Activated naive CD4-positive, alpha-beta T cell treated with anti-CD3 and anti-CD28 coated beads, Interleukin-2, amount 50 U/mL, for 24 hours (primary cell): ENCODE measurements at regions not wholly inside any gene's neighbourhood (a gene's known extent, or its start where the extent isn't known, plus 50 kb on each side); places are given as distances from the start of the nearest gene placed in this dataset.
"Not testable (repeated sequence)": the region's sequence is repeated elsewhere in the genome, so short reads cannot be mapped to it uniquely, and the experiment has no call there.

Experiments used
- H3K27ac Mint-ChIP-seq: one replicate; pipeline ENCODE4 v1.8.0; 2021; ENCODE audit warnings: mild to moderate bottlenecking, mixed read lengths
- H3K27me3 Mint-ChIP-seq: one replicate; pipeline ENCODE4 v1.8.0; 2021; ENCODE audit warnings: mixed read lengths
- H3K36me3 Mint-ChIP-seq: one replicate; pipeline ENCODE4 v1.8.0; 2021; ENCODE audit warnings: mixed read lengths
- H3K4me1 Mint-ChIP-seq: one replicate; pipeline ENCODE4 v1.8.0; 2021; ENCODE audit warnings: mixed read lengths
- H3K4me3 Mint-ChIP-seq: one replicate; pipeline ENCODE4 v1.8.0; 2021; ENCODE audit warnings: mild to moderate bottlenecking, mixed read lengths
- H3K9me3 Mint-ChIP-seq: one replicate; pipeline ENCODE4 v1.8.0; 2021; ENCODE audit warnings: mixed read lengths

- H3K27me3 Mint-ChIP-seq, result no peaks in the 10 kb centered on the region
- no peak overlapping the region for H3K4me3 Mint-ChIP-seq
- peaks cover 5% of the 10 kb centered on the region for H3K9me3 Mint-ChIP-seq
- H3K27ac Mint-ChIP-seq, result no peak overlapping the region
- peaks cover 2% of the 10 kb centered on the region for H3K36me3 Mint-ChIP-seq
- no peaks in the 10 kb centered on the region for H3K4me1 Mint-ChIP-seq
These were observed 224.4 kb upstream of the NRIP1 start for GRCh38 chr21:15289246-15289645.

GRCh38 chr21:15289896-15290841 lies 225.4 kb upstream of the NRIP1 start:
- Mint-ChIP-seq H3K4me3 (no peak overlapping the region), H3K27ac (no peak overlapping the region), H3K27me3 (no peaks in the 10 kb centered on the region), H3K9me3 (peaks cover 4% of the 10 kb centered on the region), H3K36me3 (no peaks in the 10 kb centered on the region), H3K4me1 (no peaks in the 10 kb centered on the region)

- no peaks in the 10 kb centered on the region for H3K27me3 Mint-ChIP-seq
- no peak overlapping the region for H3K4me3 Mint-ChIP-seq
- no peaks in the 10 kb centered on the region for H3K36me3 Mint-ChIP-seq
- no peaks in the 10 kb centered on the region for H3K4me1 Mint-ChIP-seq
- no peak overlapping the region for H3K27ac Mint-ChIP-seq
- H3K9me3 Mint-ChIP-seq, result no peaks in the 10 kb centered on the region
These were observed 226.9 kb upstream of the NRIP1 start for GRCh38 chr21:15291621-15292266.

GRCh38 chr21:15293240-15293639 lies 228.4 kb upstream of the NRIP1 start:
- no peak overlapping the region for H3K4me3 Mint-ChIP-seq
- H3K27me3 Mint-ChIP-seq, result no peaks in the 10 kb centered on the region
- no peaks in the 10 kb centered on the region for H3K9me3 Mint-ChIP-seq
- no peak overlapping the region for H3K27ac Mint-ChIP-seq
- H3K36me3 Mint-ChIP-seq, result no peaks in the 10 kb centered on the region
- H3K4me1 Mint-ChIP-seq, result no peaks in the 10 kb centered on the region

DNA sequence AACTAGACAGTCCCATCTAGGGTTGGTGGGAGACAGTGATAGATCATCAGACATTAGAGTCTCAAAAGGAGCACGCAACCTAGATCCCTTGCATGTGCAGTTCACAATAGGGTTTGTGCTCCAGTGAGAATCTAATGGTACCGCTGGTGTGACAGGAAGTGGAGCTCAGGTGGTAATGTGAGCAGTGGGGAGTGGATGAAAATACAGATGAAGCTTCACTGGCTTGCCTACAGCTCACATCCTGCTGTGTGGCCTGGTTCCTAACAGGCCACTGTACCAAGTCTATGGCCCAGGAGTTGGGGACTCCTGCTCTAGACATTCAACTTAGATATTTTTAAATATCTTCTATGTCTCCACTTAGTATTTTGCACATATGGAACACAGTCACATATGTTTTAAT lies 231.1 kb upstream of the NRIP1 start:
- H3K27me3 Mint-ChIP-seq, result no peaks in the 10 kb centered on the region
- no peaks in the 10 kb centered on the region for H3K9me3 Mint-ChIP-seq
- no peak overlapping the region for H3K27ac Mint-ChIP-seq
- no peaks in the 10 kb centered on the region for H3K36me3 Mint-ChIP-seq
- H3K4me3 Mint-ChIP-seq, result no peak overlapping the region
- H3K4me1 Mint-ChIP-seq, result no peaks in the 10 kb centered on the region

- H3K9me3 Mint-ChIP-seq, result peaks cover 10% of the 10 kb centered on the region
- no peak overlapping the region for H3K27ac Mint-ChIP-seq
- no peak overlapping the region for H3K4me3 Mint-ChIP-seq
- no peaks in the 10 kb centered on the region for H3K36me3 Mint-ChIP-seq
- no peaks in the 10 kb centered on the region for H3K4me1 Mint-ChIP-seq
- H3K27me3 Mint-ChIP-seq, result no peaks in the 10 kb centered on the region
These were observed 233.0 kb upstream of the NRIP1 start for GRCh38 chr21:15297824-15298223.

DNA sequence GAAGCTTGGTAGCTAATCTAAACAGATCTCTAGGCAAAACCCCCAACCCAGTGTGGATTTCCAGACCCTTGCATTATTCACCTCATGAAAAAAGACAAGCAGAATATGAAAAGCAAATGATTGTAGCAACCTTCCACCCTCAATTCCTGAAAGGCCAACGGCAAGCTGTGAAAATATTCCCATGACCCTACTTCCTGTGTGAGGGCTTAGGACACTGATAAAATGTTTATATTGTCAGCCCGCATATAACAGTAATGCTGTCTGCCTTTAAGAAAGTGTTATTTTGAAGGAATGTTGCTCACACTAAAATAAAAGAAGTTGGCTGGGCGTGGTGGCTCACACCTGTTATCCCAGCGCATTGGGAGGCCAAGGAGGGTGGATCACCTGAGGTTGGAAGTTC lies 233.5 kb upstream of the NRIP1 start:
- no peaks in the 10 kb centered on the region for H3K36me3 Mint-ChIP-seq
- H3K9me3 Mint-ChIP-seq, result peaks cover 10% of the 10 kb centered on the region
- no peak overlapping the region for H3K4me3 Mint-ChIP-seq
- H3K4me1 Mint-ChIP-seq, result no peaks in the 10 kb centered on the region
- H3K27ac Mint-ChIP-seq, result no peak overlapping the region
- H3K27me3 Mint-ChIP-seq, result no peaks in the 10 kb centered on the region

GRCh38 chr21:15298755-15299154 lies 234.0 kb upstream of the NRIP1 start:
- not testable (repeated sequence) for H3K27me3 Mint-ChIP-seq, H3K4me3 Mint-ChIP-seq, H3K9me3 Mint-ChIP-seq, H3K27ac Mint-ChIP-seq, H3K4me1 Mint-ChIP-seq, H3K36me3 Mint-ChIP-seq

DNA sequence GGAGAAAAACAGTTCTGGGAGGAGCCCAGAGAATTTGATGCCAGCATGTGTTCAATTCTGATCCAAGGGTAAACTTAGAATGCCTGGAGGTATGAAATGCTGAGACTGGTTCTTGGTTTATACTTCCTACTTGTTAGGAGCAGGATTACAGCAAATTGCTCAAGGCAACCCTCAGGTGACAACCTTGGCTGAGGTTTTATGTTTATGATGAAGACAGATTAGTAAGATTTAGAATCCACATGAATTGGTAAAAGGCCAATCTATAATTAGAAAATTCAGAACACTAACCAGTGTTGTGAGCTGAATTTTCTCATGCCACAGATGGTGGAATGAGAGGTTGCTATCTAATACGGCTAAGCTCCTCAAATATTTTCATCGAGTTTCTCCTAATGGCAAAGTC lies 235.3 kb upstream of the NRIP1 start:
- H3K27ac Mint-ChIP-seq, result no peak overlapping the region
- H3K9me3 Mint-ChIP-seq, result peaks cover 10% of the 10 kb centered on the region
- H3K36me3 Mint-ChIP-seq, result no peaks in the 10 kb centered on the region
- no peaks in the 10 kb centered on the region for H3K27me3 Mint-ChIP-seq
- H3K4me1 Mint-ChIP-seq, result no peaks in the 10 kb centered on the region
- H3K4me3 Mint-ChIP-seq, result no peak overlapping the region

- Mint-ChIP-seq H3K4me1 (no peaks in the 10 kb centered on the region), H3K9me3 (peaks cover 10% of the 10 kb centered on the region), H3K27me3 (no peaks in the 10 kb centered on the region)
These were observed 236.2 kb upstream of the NRIP1 start for GRCh38 chr21:15301014-15301413.

GRCh38 chr21:15301736-15302135 lies 236.9 kb upstream of the NRIP1 start:
- no peaks in the 10 kb centered on the region for H3K36me3 Mint-ChIP-seq
- no peaks in the 10 kb centered on the region for H3K4me1 Mint-ChIP-seq
- H3K27ac Mint-ChIP-seq, result no peak overlapping the region

More at GRCh38 chr21:15301014-15301413, 236.2 kb upstream of the NRIP1 start:
- Mint-ChIP-seq H3K4me3 (no peak overlapping the region), H3K27ac (no peak overlapping the region), H3K36me3 (no peaks in the 10 kb centered on the region)

GRCh38 chr21:15306271-15306670 lies 241.5 kb upstream of the NRIP1 start:
- no peaks in the 10 kb centered on the region for H3K4me1 Mint-ChIP-seq
- no peak overlapping the region for H3K27ac Mint-ChIP-seq
- H3K4me3 Mint-ChIP-seq, result no peak overlapping the region
- H3K36me3 Mint-ChIP-seq, result no peaks in the 10 kb centered on the region
- no peaks in the 10 kb centered on the region for H3K27me3 Mint-ChIP-seq
- peaks cover 8% of the 10 kb centered on the region for H3K9me3 Mint-ChIP-seq

More at GRCh38 chr21:15301736-15302135, 236.9 kb upstream of the NRIP1 start:
- Mint-ChIP-seq H3K9me3 (peaks cover 10% of the 10 kb centered on the region), H3K4me3 (no peak overlapping the region), H3K27me3 (no peaks in the 10 kb centered on the region)

DNA sequence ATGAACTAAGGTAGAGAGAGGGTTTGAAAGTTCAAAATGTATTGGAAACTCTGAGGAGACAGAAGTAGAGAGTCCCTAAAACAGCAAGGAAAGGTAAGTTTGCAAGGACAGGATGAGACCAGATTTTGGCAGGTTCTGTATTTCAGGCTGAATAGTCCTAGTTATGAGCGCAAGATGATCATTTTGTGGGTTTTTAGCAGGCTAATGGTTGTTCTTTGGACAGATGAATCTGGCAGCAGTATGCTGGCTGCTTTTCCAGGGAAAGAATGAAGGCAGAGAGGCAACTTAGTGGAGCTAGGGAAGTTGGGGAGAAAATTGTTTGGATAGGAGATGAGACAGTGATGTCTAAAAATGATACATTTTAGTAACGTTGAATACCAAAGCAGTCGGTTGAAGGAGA lies 243.5 kb upstream of the NRIP1 start:
- no peaks in the 10 kb centered on the region for H3K27me3 Mint-ChIP-seq
- H3K36me3 Mint-ChIP-seq, result no peaks in the 10 kb centered on the region
- H3K9me3 Mint-ChIP-seq, result no peaks in the 10 kb centered on the region
- no peaks in the 10 kb centered on the region for H3K4me1 Mint-ChIP-seq
- no peak overlapping the region for H3K4me3 Mint-ChIP-seq
- no peak overlapping the region for H3K27ac Mint-ChIP-seq

DNA sequence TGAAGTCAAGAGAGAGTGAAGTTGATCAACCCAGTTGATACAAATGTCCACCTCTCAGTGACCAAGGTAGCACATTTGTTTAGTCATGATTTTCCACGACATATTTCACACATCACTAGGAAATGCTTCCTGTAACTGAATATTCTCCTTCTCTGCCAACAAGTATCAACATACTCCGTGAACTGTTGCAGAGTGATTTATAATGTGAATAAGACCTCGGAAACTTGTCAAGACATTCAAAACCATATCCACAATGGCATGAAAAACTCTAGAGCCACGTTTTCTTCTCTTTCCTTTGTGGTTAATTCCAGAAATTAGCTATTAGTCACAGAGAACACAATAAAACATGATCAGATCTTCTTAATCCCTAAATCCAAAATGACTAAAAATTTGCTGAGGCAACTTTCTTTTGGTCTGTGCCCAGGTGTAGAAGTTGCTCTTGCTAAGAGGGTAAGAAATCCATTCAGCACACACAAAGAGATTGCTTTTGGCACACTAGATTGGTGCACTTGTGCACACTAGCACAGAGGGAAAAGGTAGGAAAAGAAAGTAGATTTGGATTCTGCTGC lies 244.3 kb upstream of the NRIP1 start:
- no peaks in the 10 kb centered on the region for H3K9me3 Mint-ChIP-seq
- no peaks in the 10 kb centered on the region for H3K4me1 Mint-ChIP-seq
- H3K36me3 Mint-ChIP-seq, result no peaks in the 10 kb centered on the region
- no peaks in the 10 kb centered on the region for H3K27me3 Mint-ChIP-seq
- no peak overlapping the region for H3K27ac Mint-ChIP-seq
- H3K4me3 Mint-ChIP-seq, result no peak overlapping the region

GRCh38 chr21:15309721-15310120 lies 244.9 kb upstream of the NRIP1 start:
- Mint-ChIP-seq H3K27ac (no peak overlapping the region), H3K4me1 (no peaks in the 10 kb centered on the region), H3K4me3 (no peak overlapping the region), H3K36me3 (no peaks in the 10 kb centered on the region), H3K9me3 (no peaks in the 10 kb centered on the region), H3K27me3 (no peaks in the 10 kb centered on the region)

DNA sequence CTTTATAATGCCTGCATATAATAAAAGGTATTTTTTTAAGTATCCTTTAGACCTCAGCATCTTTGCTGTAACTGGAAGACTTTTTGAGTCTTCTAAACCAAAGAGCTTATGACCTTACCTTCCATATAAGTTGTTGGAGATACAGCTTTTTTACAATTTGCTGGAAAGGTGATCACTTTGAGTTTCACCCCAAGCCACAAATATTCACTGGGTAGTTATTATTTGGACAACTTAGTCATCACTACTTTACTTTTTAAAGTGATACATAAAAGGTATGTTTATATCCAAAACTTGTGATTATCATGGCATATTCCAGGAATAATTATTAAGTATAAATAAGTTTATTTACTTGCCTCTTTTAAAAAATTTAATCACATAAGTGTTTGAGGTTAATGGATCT lies 246.7 kb upstream of the NRIP1 start:
- Mint-ChIP-seq H3K27me3 (no peaks in the 10 kb centered on the region), H3K4me1 (no peaks in the 10 kb centered on the region), H3K4me3 (no peak overlapping the region), H3K27ac (no peak overlapping the region), H3K9me3 (no peaks in the 10 kb centered on the region), H3K36me3 (no peaks in the 10 kb centered on the region)
